ENCODE measurements at regions not wholly inside any gene's neighbourhood (a gene's known extent, or its start where the extent isn't known, plus 50 kb on each side); places are given as distances from the start of the nearest gene placed in this dataset.

DNA sequence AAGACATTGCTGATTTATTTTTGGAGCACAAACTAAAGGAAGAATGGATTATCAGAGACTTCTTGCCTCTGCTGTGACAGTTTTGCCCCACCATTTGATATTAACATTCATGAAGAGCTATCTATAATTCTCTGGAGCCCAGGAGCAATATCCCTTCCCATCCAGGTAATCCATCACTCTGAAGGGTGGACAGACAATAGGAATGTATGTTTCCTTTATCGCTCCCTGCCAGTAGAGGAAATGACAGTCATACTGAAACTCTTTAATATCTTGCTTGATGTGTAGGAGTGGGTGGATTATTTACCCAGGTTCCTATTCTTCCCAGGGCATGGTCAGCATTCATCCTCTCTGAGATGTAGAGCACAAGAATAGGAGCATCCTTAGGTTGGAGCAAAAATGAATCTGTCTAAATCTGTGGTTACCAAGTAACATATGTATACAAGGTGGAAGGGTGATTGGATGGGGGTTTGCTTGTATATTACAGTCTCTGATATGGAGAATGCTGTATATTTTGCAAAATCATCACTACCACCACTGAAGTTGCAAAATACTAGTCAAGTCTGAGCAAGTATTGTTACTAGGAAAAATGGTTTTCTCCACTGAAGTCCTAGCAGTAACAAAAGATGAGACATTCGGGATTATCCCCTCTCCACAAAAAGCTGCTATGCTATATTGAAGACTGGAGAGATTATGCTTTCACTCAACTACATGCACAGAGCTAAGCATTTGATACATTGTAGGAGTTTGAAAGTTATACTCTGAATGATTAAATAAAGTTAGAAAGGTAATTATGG lies 151.6 kb downstream of the CBLL2 start:
- TF ChIP-seq YY1 (IDR thresholded peaks at IDR 0.05; ENCODE audit: low read depth) (no peak), FOXM1 (IDR thresholded peaks at IDR 0.05; ENCODE audit: borderline replicate concordance, low read depth) (no peak)
